IMR-90 (cell line): ENCODE measurements at regions not wholly inside any gene's neighbourhood (a gene's known extent, or its start where the extent isn't known, plus 50 kb on each side); places are given as distances from the start of the nearest gene placed in this dataset.

Experiments
- ATAC-seq: fragments of 200-7000 bp; cut with Tn5 transposase; 2 replicates; pipeline ENCODE4 v1.9.1; 2020; ENCODE audit warnings: low read depth, mild to moderate bottlenecking, moderate library complexity
- BruUV-seq: library from RNA; stranded (reverse); fragments of 400-500 nt; replicated peaks from 2 replicates; lab custom pipeline; 2021; lab: Mats Ljungman, UMichigan
- CTCF ChIA-PET: fragments of 300-600 bp; formaldehyde crosslinking; extraction: SDS; loops from one replicate; lab custom pipeline; 2021; ENCODE audit warnings: antibody characterized with exemption; lab: Yijun Ruan, JAX
- POLR2A ChIA-PET: fragments of 300-600 bp; sonication (Branson Sonifier 250); formaldehyde crosslinking; loops from one replicate; lab custom pipeline; 2022; ENCODE audit warnings: antibody characterized with exemption; ENCODE audit not compliant: unreplicated experiment; lab: Charles Lee
- DNase-seq: peaks from one replicate; pipeline ENCODE4 v3.0.0; 2013
- H2AFZ ChIP-seq: replicated peaks from 2 replicates; pipeline ENCODE3; 2013; ENCODE audit warnings: low read length, mild to moderate bottlenecking; ENCODE audit not compliant: poor library complexity
- H2AK5ac ChIP-seq: 2 replicates; pipeline ENCODE4 v1.6.1; 2013; ENCODE audit warnings: low read depth, low read length, inconsistent platforms
- H2AK9ac ChIP-seq: replicated peaks from 2 replicates; pipeline ENCODE3; 2013; ENCODE audit warnings: mild to moderate bottlenecking, low read depth, low read length, moderate library complexity; ENCODE audit not compliant: poor library complexity
- H2BK120ac ChIP-seq: 2 replicates; pipeline ENCODE4 v1.6.1; 2013; ENCODE audit warnings: low read depth, low read length, inconsistent platforms
- H2BK15ac ChIP-seq: 3 replicates; pipeline ENCODE4 v1.6.1; 2013; ENCODE audit warnings: low read depth, low read length, inconsistent platforms
- H2BK20ac ChIP-seq: 2 replicates; pipeline ENCODE4 v1.6.1; 2013; ENCODE audit warnings: low read depth, mild to moderate bottlenecking, inconsistent platforms, low read length, moderate library complexity
- H2BK5ac ChIP-seq: 2 replicates; pipeline ENCODE4 v1.6.1; 2013; ENCODE audit warnings: mild to moderate bottlenecking, low read depth, low read length, inconsistent platforms; ENCODE audit not compliant: poor library complexity, severe bottlenecking
- H3K14ac ChIP-seq: replicated peaks from 2 replicates; pipeline ENCODE4 v1.6.1; 2013; ENCODE audit warnings: low read depth, low read length, inconsistent platforms
- H3K18ac ChIP-seq: 2 replicates; pipeline ENCODE4 v1.6.1; 2013; ENCODE audit warnings: low read depth, low read length, control low read depth
- H3K23ac ChIP-seq: 2 replicates; pipeline ENCODE4 v1.6.1; 2013; ENCODE audit warnings: low read depth, low read length, inconsistent platforms
- H3K27ac ChIP-seq: 2 replicates; pipeline ENCODE4 v1.5.1; 2013; ENCODE audit warnings: mild to moderate bottlenecking, control low read depth, low read length; ENCODE audit not compliant: insufficient read depth
- H3K27me3 ChIP-seq: 2 replicates; pipeline ENCODE4 v1.6.1; 2013; ENCODE audit warnings: low read length; ENCODE audit not compliant: control insufficient read depth, insufficient read depth
- H3K36me3 ChIP-seq: 2 replicates; pipeline ENCODE4 v1.6.1; 2013; ENCODE audit warnings: low read length, mixed read lengths; ENCODE audit not compliant: control insufficient read depth, insufficient read depth
- H3K4ac ChIP-seq: 2 replicates; pipeline ENCODE4 v1.6.1; 2013; ENCODE audit warnings: low read depth, low read length, inconsistent platforms
- H3K4me1 ChIP-seq: 2 replicates; pipeline ENCODE4 v1.6.1; 2013; ENCODE audit warnings: low read length, mixed read lengths; ENCODE audit not compliant: control insufficient read depth, insufficient read depth
- H3K4me2 ChIP-seq: 2 replicates; pipeline ENCODE4 v1.6.1; 2013; ENCODE audit warnings: low read depth, mild to moderate bottlenecking, control low read depth, low read length, moderate library complexity
- H3K4me3 ChIP-seq: 2 replicates; pipeline ENCODE4 v1.5.1; 2013; ENCODE audit warnings: low read depth, mild to moderate bottlenecking, control low read depth, low read length, moderate library complexity; ENCODE audit not compliant: insufficient read depth
- H3K56ac ChIP-seq: 2 replicates; pipeline ENCODE4 v1.6.1; 2013; ENCODE audit warnings: low read length, inconsistent platforms; ENCODE audit not compliant: insufficient read depth; ENCODE audit errors: extremely low read depth
- H3K79me1 ChIP-seq, 2 experiments: 2 replicates each; pipeline ENCODE4 v1.6.1; 2013; ENCODE audit warnings: low read length in 2 of 2, inconsistent platforms in 1 of 2, low read depth in 1 of 2
- H3K9ac ChIP-seq: 2 replicates; pipeline ENCODE4 v1.6.1; 2013; ENCODE audit warnings: low read depth, low read length, control low read depth
- H3K9me1 ChIP-seq: 2 replicates; pipeline ENCODE4 v1.6.1; 2013; ENCODE audit warnings: low read length, inconsistent platforms; ENCODE audit not compliant: insufficient read depth
- H3K9me3 ChIP-seq: 2 replicates; pipeline ENCODE4 v1.6.1; 2013; ENCODE audit warnings: low read length; ENCODE audit not compliant: control insufficient read depth, insufficient read depth
- H4K20me1 ChIP-seq: 2 replicates; pipeline ENCODE4 v1.6.1; 2013; ENCODE audit warnings: low read length, inconsistent platforms; ENCODE audit not compliant: insufficient read depth
- H4K5ac ChIP-seq: 2 replicates; pipeline ENCODE4 v1.6.1; 2013; ENCODE audit warnings: mild to moderate bottlenecking, low read depth, low read length, control low read depth
- H4K8ac ChIP-seq, 2 experiments: 2 replicates each; pipeline ENCODE4 v1.6.1; 2013; ENCODE audit warnings: low read depth in 2 of 2, low read length in 2 of 2, control low read depth in 1 of 2, inconsistent platforms in 1 of 2
- H4K91ac ChIP-seq: 2 replicates; pipeline ENCODE4 v1.6.1; 2013; ENCODE audit warnings: low read depth, low read length, inconsistent platforms; ENCODE audit not compliant: insufficient read depth
- BHLHE40 ChIP-seq: fragments of 150-350 bp; IDR thresholded peaks from 2 replicates; pipeline ENCODE4 v1.6.1; 2016; ENCODE audit warnings: mild to moderate bottlenecking, low read depth, low read length
- CEBPB ChIP-seq: IDR thresholded peaks from 2 replicates; pipeline ENCODE4 v1.6.1; 2012; ENCODE audit warnings: low read depth, low read length, improper control_type of control experiment
- CHD1 ChIP-seq: IDR thresholded peaks from 2 replicates; pipeline ENCODE4 v1.6.1; 2012; ENCODE audit warnings: low read depth, low read length, improper control_type of control experiment
- CTCF ChIP-seq: conservative IDR thresholded peaks from 2 replicates; pipeline ENCODE4 v1.5.1; 2012; ENCODE audit warnings: mild to moderate bottlenecking, low read depth, low read length, improper control_type of control experiment
- ELK1 ChIP-seq: fragments of 150-350 bp; IDR thresholded peaks from 2 replicates; pipeline ENCODE4 v1.6.1; 2016; ENCODE audit warnings: low read depth, mild to moderate bottlenecking, low read length, moderate library complexity, borderline replicate concordance
- FOS ChIP-seq: fragments of 150-350 bp; IDR thresholded peaks from 2 replicates; pipeline ENCODE4 v1.6.1; 2016; ENCODE audit warnings: low read depth, low read length
- MAFK ChIP-seq: IDR thresholded peaks from 2 replicates; pipeline ENCODE4 v1.6.1; 2012; ENCODE audit warnings: low read depth, low read length, improper control_type of control experiment
- MAZ ChIP-seq: IDR thresholded peaks from 2 replicates; pipeline ENCODE4 v1.6.1; 2012; ENCODE audit warnings: low read depth, mild to moderate bottlenecking, low read length, improper control_type of control experiment, moderate library complexity, borderline replicate concordance
- MXI1 ChIP-seq: IDR thresholded peaks from 2 replicates; pipeline ENCODE4 v1.6.1; 2012; ENCODE audit warnings: low read depth, mild to moderate bottlenecking, low read length, moderate library complexity, borderline replicate concordance
- NFE2L2 ChIP-seq: fragments of 150-350 bp; IDR thresholded peaks from 2 replicates; pipeline ENCODE4 v1.6.1; 2016; ENCODE audit warnings: low read depth, mild to moderate bottlenecking, low read length
- POLR2A ChIP-seq: IDR thresholded peaks from 2 replicates; pipeline ENCODE4 v1.6.1; 2012; ENCODE audit warnings: mild to moderate bottlenecking, low read depth, low read length
- RAD21 ChIP-seq: IDR thresholded peaks from 2 replicates; pipeline ENCODE4 v1.6.1; 2012; ENCODE audit warnings: low read length, improper control_type of control experiment
- RCOR1 ChIP-seq: IDR thresholded peaks from 2 replicates; pipeline ENCODE4 v1.6.1; 2012; ENCODE audit warnings: mild to moderate bottlenecking, low read length, improper control_type of control experiment; ENCODE audit not compliant: insufficient replicate concordance
- RFX5 ChIP-seq: IDR thresholded peaks from 2 replicates; pipeline ENCODE4 v1.8.0; 2012; ENCODE audit warnings: low read depth, mild to moderate bottlenecking, low read length, moderate library complexity
- SMC3 ChIP-seq: fragments of 150-350 bp; IDR thresholded peaks from 2 replicates; pipeline ENCODE4 v1.6.1; 2016; ENCODE audit warnings: low read depth, mild to moderate bottlenecking, antibody characterized with exemption, low read length, moderate library complexity
- WGBS, 2 experiments: methylation state at CpG; one replicate each; pipeline versions ENCODE4 v1.1.5 to v1.1.7; 2013; ENCODE audit warnings: missing lambda C conversion rate in 2 of 2; ENCODE audit not compliant: insufficient read length in 1 of 2; ENCODE audit errors: extremely low coverage in 2 of 2; 5-methylcytosine and 5-hydroxymethylcytosine counted together
- dilution Hi-C: fragments of 300-500 bp; cut with HindIII; formaldehyde crosslinking; loops from one replicate; pipeline ENCODE4 v1.14.3; 2018; ENCODE audit warnings: low sequenced_read_pairs; ENCODE audit not compliant: unreplicated experiment
- in situ Hi-C: fragments of 300-500 bp; cut with MboI; formaldehyde crosslinking; loops from 3 replicates; pipeline ENCODE4 v1.14.3; 2019; ENCODE audit warnings: low sequenced_read_pairs, inconsistent platforms, mixed read lengths
- intact Hi-C: fragments of 100-400 bp; cut with micrococcal nuclease; formaldehyde crosslinking; loops from 2 replicates; pipeline ENCODE4 v1.10.0; 2022
- TF ChIP-seq, protein P1 (sequence below): fragments of 150-350 bp; IDR thresholded peaks from 2 replicates; pipeline ENCODE4 v1.6.1; 2017; ENCODE audit warnings: mild to moderate bottlenecking, antibody characterized with exemption, low read length, low read depth

- Histone ChIP-seq H4K8ac (no peak overlapping the region), H3K56ac (no peak overlapping the region), H3K27ac (no peak overlapping the region), H2BK5ac (no peak overlapping the region), H3K4me3 (no peak overlapping the region), H2BK120ac (no peak overlapping the region), H3K23ac (no peak overlapping the region), H2BK20ac (no peak overlapping the region), H3K14ac (no peak overlapping the region), H2AK5ac (no peak overlapping the region), H2BK15ac (no peak overlapping the region), H3K9ac (no peak overlapping the region), H3K4me2 (no peak overlapping the region), H2AFZ (no peak overlapping the region), H3K4me1 (no peaks in the 10 kb centered on the region), H3K9me1 (no peaks in the 10 kb centered on the region), H3K4ac (no peak overlapping the region), H3K27me3 (no peaks in the 10 kb centered on the region), H3K36me3 (no peaks in the 10 kb centered on the region), H3K79me1 (no peaks in the 10 kb centered on the region), H4K91ac (no peak overlapping the region), H2AK9ac (no peak overlapping the region), H3K18ac (no peak overlapping the region), H4K20me1 (no peaks in the 10 kb centered on the region), H3K9me3 (0 out of 2 replicates have a peak, but pooled peaks cover 2% of the 10 kb centered on the region), H4K5ac (no peak overlapping the region)
- DNase-seq (no peak), ATAC-seq (no peak)
- in situ Hi-C loops (no loop called here), dilution Hi-C loops (no loop called here), intact Hi-C loops (no loop called here)
- no peak for TF ChIP-seq SMC3
- TF ChIP-seq NFE2L2 = no peak
- TF ChIP-seq RAD21 = no peak
- TF ChIP-seq RCOR1 = no peak
- no peak for TF ChIP-seq CEBPB
- no peak for TF ChIP-seq MAZ
- TF ChIP-seq CHD1 = no peak
- TF ChIP-seq, protein P1, sequence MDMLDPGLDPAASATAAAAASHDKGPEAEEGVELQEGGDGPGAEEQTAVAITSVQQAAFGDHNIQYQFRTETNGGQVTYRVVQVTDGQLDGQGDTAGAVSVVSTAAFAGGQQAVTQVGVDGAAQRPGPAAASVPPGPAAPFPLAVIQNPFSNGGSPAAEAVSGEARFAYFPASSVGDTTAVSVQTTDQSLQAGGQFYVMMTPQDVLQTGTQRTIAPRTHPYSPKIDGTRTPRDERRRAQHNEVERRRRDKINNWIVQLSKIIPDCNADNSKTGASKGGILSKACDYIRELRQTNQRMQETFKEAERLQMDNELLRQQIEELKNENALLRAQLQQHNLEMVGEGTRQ = no peak
- TF ChIP-seq BHLHE40 = no peak
- no peak for TF ChIP-seq MAFK
- no peak for TF ChIP-seq FOS
- TF ChIP-seq RFX5 = no peak
- TF ChIP-seq MXI1 = no peak
- no peak for TF ChIP-seq POLR2A
- TF ChIP-seq CTCF = no peak
- TF ChIP-seq ELK1 = no peak
- WGBS, 2 experiments = no CpG with 5 or more reads among the region's 2 CpGs
- POLR2A ChIA-PET = no interaction called here
- BruUV-seq = no TSS peak
- CTCF ChIA-PET = no interaction called here
Observed at GRCh38 chr4:65839164-65839931, 169.1 kb upstream of the EPHA5 start.
